ENCODE measurements at regions not wholly inside any gene's neighbourhood (a gene's known extent, or its start where the extent isn't known, plus 50 kb on each side); places are given as distances from the start of the nearest gene placed in this dataset.

- no peaks in the 10 kb centered on the region for H3K36me3 ChIP-seq
- DNase-seq: no peak
- H3K27me3 ChIP-seq (replicated peaks in 1 of 7): no peaks in the 10 kb centered on the region
- H3K4me1 ChIP-seq: no peaks in the 10 kb centered on the region
- no peaks in the 10 kb centered on the region for H3K9me3 ChIP-seq
- no peak overlapping the region for H3K27ac ChIP-seq
- intact Hi-C loops (cut with DNase I; ENCODE audit: low total_unique reads): no loop called here
- WGBS, 5 donors: 70 to 89% (median 83%) methylated on average over 2 of the region's 2 CpGs
- TF ChIP-seq POLR2AphosphoS5 (IDR thresholded peaks at IDR 0.05): no peak
- TF ChIP-seq CTCF (IDR thresholded peaks at IDR 0.05 in 8 of 11, conservative IDR thresholded peaks at IDR 0.05 in 3 of 11): no peak
- no peak for TF ChIP-seq POLR2A (IDR thresholded peaks at IDR 0.05)
- H3K4me3 ChIP-seq: no peak overlapping the region
Measured at GRCh38 chr20:22808628-22809027, 224.3 kb upstream of the FOXA2 start.

GRCh38 chr20:22810030-22810429 lies 225.1 kb upstream of the SSTR4 start:
- no peak for DNase-seq
- H3K27ac ChIP-seq: no peak overlapping the region
- intact Hi-C loops (cut with DNase I; ENCODE audit: low total_unique reads): no loop called here
- no peaks in the 10 kb centered on the region for H3K9me3 ChIP-seq
- H3K4me1 ChIP-seq: no peaks in the 10 kb centered on the region
- TF ChIP-seq POLR2A (IDR thresholded peaks at IDR 0.05) (no peak), POLR2AphosphoS5 (IDR thresholded peaks at IDR 0.05) (no peak)
- WGBS, 5 donors: 77 to 91% (median 84%) methylated on average over 7 of the region's 7 CpGs
- H3K36me3 ChIP-seq: no peaks in the 10 kb centered on the region
- H3K4me3 ChIP-seq: no peak overlapping the region
- no peaks in the 10 kb centered on the region for H3K27me3 ChIP-seq (replicated peaks in 1 of 7)

- no peak overlapping the region for H3K27ac ChIP-seq
- no peaks in the 10 kb centered on the region for H3K4me1 ChIP-seq
Measured at GRCh38 chr20:22810626-22811569, 224.2 kb upstream of the SSTR4 start.

GRCh38 chr20:22814471-22815205 lies 220.5 kb upstream of the SSTR4 start:
- Histone ChIP-seq H3K27me3 (replicated peaks in 1 of 7) (no peaks in the 10 kb centered on the region), H3K4me1 (no peaks in the 10 kb centered on the region), H3K4me3 (no peak overlapping the region), H3K36me3 (no peaks in the 10 kb centered on the region), H3K27ac (no peak overlapping the region), H3K9me3 (no peaks in the 10 kb centered on the region)
- no peak for TF ChIP-seq CTCF (IDR thresholded peaks at IDR 0.05 in 8 of 11, conservative IDR thresholded peaks at IDR 0.05 in 3 of 11)
- no peak for TF ChIP-seq POLR2A (IDR thresholded peaks at IDR 0.05)
- no peak for TF ChIP-seq POLR2AphosphoS5 (IDR thresholded peaks at IDR 0.05)
- no peak for DNase-seq
- WGBS, 5 donors: 38 to 55% (median 41%) methylated on average over 9 of the region's 9 CpGs
- intact Hi-C loops (cut with DNase I; ENCODE audit: low total_unique reads): no loop called here

More at GRCh38 chr20:22810626-22811569, 224.2 kb upstream of the SSTR4 start:
- TF ChIP-seq CTCF (IDR thresholded peaks at IDR 0.05 in 8 of 11, conservative IDR thresholded peaks at IDR 0.05 in 3 of 11) (no peak), POLR2AphosphoS5 (IDR thresholded peaks at IDR 0.05) (no peak), POLR2A (IDR thresholded peaks at IDR 0.05) (no peak)
- no peaks in the 10 kb centered on the region for H3K27me3 ChIP-seq (replicated peaks in 1 of 7)
- intact Hi-C loops (cut with DNase I; ENCODE audit: low total_unique reads): no loop called here
- 71 to 85% (median 76%) methylated on average over 11 of the region's 11 CpGs for WGBS, 5 donors
- no peaks in the 10 kb centered on the region for H3K36me3 ChIP-seq
- no peak overlapping the region for H3K4me3 ChIP-seq
- H3K9me3 ChIP-seq: no peaks in the 10 kb centered on the region
- no peak for DNase-seq
